OCI-LY7 (cell line): ENCODE measurements at regions not wholly inside any gene's neighbourhood (a gene's known extent, or its start where the extent isn't known, plus 50 kb on each side); places are given as distances from the start of the nearest gene placed in this dataset.

Source experiments
- BruUV-seq: library from RNA; stranded (reverse); fragments of 400-500 nt; replicated peaks from 2 replicates; lab custom pipeline; 2021; lab: Mats Ljungman, UMichigan
- CTCF ChIA-PET: fragments of 300-600 bp; sonication (Branson Sonifier 250); formaldehyde crosslinking; loops from one replicate; lab custom pipeline; 2022; ENCODE audit warnings: antibody characterized with exemption; ENCODE audit not compliant: unreplicated experiment; lab: Charles Lee
- POLR2A ChIA-PET: fragments of 300-600 bp; sonication (Branson Sonifier 250); formaldehyde crosslinking; loops from one replicate; lab custom pipeline; 2022; ENCODE audit warnings: antibody characterized with exemption; lab: Charles Lee
- DNase-seq: peaks from one replicate; pipeline ENCODE4 v3.0.0-alpha.2; 2015; ENCODE audit warnings: low spot score
- H2AFZ ChIP-seq: fragments of 200-600 bp; sonication (generic), shearing (Covaris generic); 2 replicates; pipeline ENCODE4 v1.6.1; 2014; ENCODE audit warnings: mild to moderate bottlenecking, antibody characterized with exemption, low read length, moderate library complexity
- H3K27ac ChIP-seq: fragments of 200-600 bp; sonication (generic); 2 replicates; pipeline ENCODE4 v1.5.1; 2014; ENCODE audit warnings: mixed run types, low read depth, mild to moderate bottlenecking, moderate library complexity, low read length, inconsistent platforms; ENCODE audit not compliant: poor library complexity, severe bottlenecking
- H3K36me3 ChIP-seq: fragments of 200-600 bp; sonication (generic); 2 replicates; pipeline ENCODE4 v1.6.1; 2014; ENCODE audit warnings: mild to moderate bottlenecking, antibody characterized with exemption, low read length, moderate library complexity, mixed read lengths; ENCODE audit not compliant: insufficient read depth
- H3K4me1 ChIP-seq: fragments of 200-600 bp; sonication (generic); 2 replicates; pipeline ENCODE4 v1.5.1; 2014; ENCODE audit warnings: mild to moderate bottlenecking, low read length; ENCODE audit not compliant: insufficient read depth, poor library complexity, severe bottlenecking
- H3K4me2 ChIP-seq: fragments of 200-600 bp; sonication (generic); 2 replicates; pipeline ENCODE4 v1.6.1; 2014; ENCODE audit warnings: mild to moderate bottlenecking, low read length
- H3K4me3 ChIP-seq: fragments of 200-600 bp; sonication (generic); 2 replicates; pipeline ENCODE4 v1.5.1; 2014; ENCODE audit warnings: mild to moderate bottlenecking, low read depth, low read length; ENCODE audit not compliant: poor library complexity, severe bottlenecking
- H3K79me2 ChIP-seq: fragments of 200-600 bp; sonication (generic); 2 replicates; pipeline ENCODE4 v1.6.1; 2016; ENCODE audit warnings: low read depth, mild to moderate bottlenecking, low read length, moderate library complexity, mixed read lengths; ENCODE audit not compliant: insufficient read depth
- H3K9me2 ChIP-seq: fragments of 200-600 bp; sonication (generic); 2 replicates; pipeline ENCODE4 v1.6.1; 2016; ENCODE audit warnings: mild to moderate bottlenecking, low read length, mixed read lengths; ENCODE audit not compliant: insufficient read depth
- H3K9me3 ChIP-seq: fragments of 200-600 bp; sonication (generic); 2 replicates; pipeline ENCODE4 v1.6.1; 2014; ENCODE audit warnings: mild to moderate bottlenecking, mixed run types, low read length, mixed read lengths
- H4K20me1 ChIP-seq: fragments of 200-600 bp; sonication (generic); 2 replicates; pipeline ENCODE4 v1.6.1; 2014; ENCODE audit warnings: mild to moderate bottlenecking, antibody characterized with exemption, low read length, moderate library complexity, mixed read lengths; ENCODE audit not compliant: insufficient read depth
- EZH2phosphoT487 ChIP-seq: fragments of 200-600 bp; sonication (generic); IDR thresholded peaks from 2 replicates; pipeline ENCODE4 v1.6.1; 2018; ENCODE audit warnings: low read depth, borderline replicate concordance, mild to moderate bottlenecking, mixed run types, antibody characterized with exemption, low read length, moderate library complexity, mixed read lengths
- intact Hi-C: fragments of 100-400 bp; cut with micrococcal nuclease; formaldehyde crosslinking; loops from one replicate; pipeline ENCODE4 v1.10.0; 2022; ENCODE audit not compliant: unreplicated experiment
- TF ChIP-seq, protein P1 (sequence below): fragments of 200-600 bp; sonication (generic); conservative IDR thresholded peaks from 2 replicates; pipeline ENCODE4 v1.5.1; 2014; ENCODE audit warnings: mild to moderate bottlenecking, antibody characterized with exemption, low read length, moderate library complexity, mixed read lengths

DNA sequence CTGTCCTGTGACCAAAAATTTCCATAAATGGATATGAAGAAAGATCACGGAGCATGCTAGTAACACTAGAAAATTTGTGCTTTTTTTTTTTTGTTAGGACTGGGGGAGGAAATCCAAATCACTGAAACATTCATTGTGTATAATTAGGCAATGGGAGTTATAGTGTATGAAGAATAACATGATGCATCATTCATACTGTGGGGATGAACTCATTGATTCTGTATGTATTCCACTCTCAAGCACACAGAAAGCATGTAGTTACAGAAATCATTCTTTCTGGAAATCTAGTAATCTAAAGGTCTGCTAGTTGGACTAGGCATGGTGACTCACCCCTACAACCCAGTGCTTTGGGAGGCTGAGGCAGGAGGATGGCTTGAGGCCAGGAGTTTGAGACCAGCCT lies 749.7 kb downstream of the DIAPH3 start:
- no peak for TF ChIP-seq EZH2phosphoT487
- TF ChIP-seq, protein P1, sequence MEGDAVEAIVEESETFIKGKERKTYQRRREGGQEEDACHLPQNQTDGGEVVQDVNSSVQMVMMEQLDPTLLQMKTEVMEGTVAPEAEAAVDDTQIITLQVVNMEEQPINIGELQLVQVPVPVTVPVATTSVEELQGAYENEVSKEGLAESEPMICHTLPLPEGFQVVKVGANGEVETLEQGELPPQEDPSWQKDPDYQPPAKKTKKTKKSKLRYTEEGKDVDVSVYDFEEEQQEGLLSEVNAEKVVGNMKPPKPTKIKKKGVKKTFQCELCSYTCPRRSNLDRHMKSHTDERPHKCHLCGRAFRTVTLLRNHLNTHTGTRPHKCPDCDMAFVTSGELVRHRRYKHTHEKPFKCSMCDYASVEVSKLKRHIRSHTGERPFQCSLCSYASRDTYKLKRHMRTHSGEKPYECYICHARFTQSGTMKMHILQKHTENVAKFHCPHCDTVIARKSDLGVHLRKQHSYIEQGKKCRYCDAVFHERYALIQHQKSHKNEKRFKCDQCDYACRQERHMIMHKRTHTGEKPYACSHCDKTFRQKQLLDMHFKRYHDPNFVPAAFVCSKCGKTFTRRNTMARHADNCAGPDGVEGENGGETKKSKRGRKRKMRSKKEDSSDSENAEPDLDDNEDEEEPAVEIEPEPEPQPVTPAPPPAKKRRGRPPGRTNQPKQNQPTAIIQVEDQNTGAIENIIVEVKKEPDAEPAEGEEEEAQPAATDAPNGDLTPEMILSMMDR, result no peak
- no peak overlapping the region for H3K4me2 ChIP-seq
- no peaks in the 10 kb centered on the region for H3K4me1 ChIP-seq
- intact Hi-C loops, result no loop called here
- no peak overlapping the region for H3K27ac ChIP-seq
- no peaks in the 10 kb centered on the region for H3K9me3 ChIP-seq
- no peaks in the 10 kb centered on the region for H3K79me2 ChIP-seq
- no peaks in the 10 kb centered on the region for H3K9me2 ChIP-seq
- H3K4me3 ChIP-seq, result no peak overlapping the region
- ChIA-PET CTCF (no interaction called here), POLR2A (no interaction called here)
- H2AFZ ChIP-seq, result no peak overlapping the region
- no peaks in the 10 kb centered on the region for H4K20me1 ChIP-seq
- DNase-seq, result no peak
- H3K36me3 ChIP-seq, result no peaks in the 10 kb centered on the region
- no TSS peak for BruUV-seq

- intact Hi-C loops, result no loop called here
- Histone ChIP-seq H3K27ac (no peak overlapping the region), H2AFZ (no peak overlapping the region), H3K4me1 (no peaks in the 10 kb centered on the region), H3K4me3 (no peak overlapping the region), H3K9me2 (no peaks in the 10 kb centered on the region), H3K4me2 (no peak overlapping the region), H3K36me3 (no peaks in the 10 kb centered on the region), H4K20me1 (no peaks in the 10 kb centered on the region), H3K79me2 (no peaks in the 10 kb centered on the region), H3K9me3 (no peaks in the 10 kb centered on the region)
- no TSS peak for BruUV-seq
- TF ChIP-seq, protein P1, result no peak
- no peak for TF ChIP-seq EZH2phosphoT487
- ChIA-PET POLR2A (no interaction called here), CTCF (no interaction called here)
- no peak for DNase-seq
Measured at GRCh38 chr13:59415498-59415897, 748.2 kb downstream of the DIAPH3 start.

- TF ChIP-seq, protein P1, result no peak
- no peak for TF ChIP-seq EZH2phosphoT487
- no TSS peak for BruUV-seq
- Histone ChIP-seq H4K20me1 (no peaks in the 10 kb centered on the region), H3K9me2 (no peaks in the 10 kb centered on the region), H3K9me3 (no peaks in the 10 kb centered on the region), H2AFZ (no peak overlapping the region), H3K4me3 (no peak overlapping the region), H3K36me3 (no peaks in the 10 kb centered on the region), H3K79me2 (no peaks in the 10 kb centered on the region), H3K4me1 (no peaks in the 10 kb centered on the region), H3K27ac (no peak overlapping the region), H3K4me2 (no peak overlapping the region)
- no peak for DNase-seq
- intact Hi-C loops, result no loop called here
- ChIA-PET POLR2A (interaction anchor here (0.7 kb wide), 2 partner anchors 15 to 1497 kb away, joined by 3 to 4 read pairs; no protein-coding TSS in a partner anchor), CTCF (interaction anchor here (0.5 kb wide), 1 partner anchor 12 kb away, joined by 5 read pairs; no protein-coding TSS in a partner anchor)
Measured at GRCh38 chr13:59416561-59416960, 747.2 kb downstream of the DIAPH3 start.
